HCT116 (cell line): ENCODE measurements at regions not wholly inside any gene's neighbourhood (a gene's known extent, or its start where the extent isn't known, plus 50 kb on each side); places are given as distances from the start of the nearest gene placed in this dataset.

Experiments used
- EZH2phosphoT487 ChIP-seq: fragments of 200-600 bp; IDR thresholded peaks from 2 replicates; pipeline ENCODE4 v1.6.1; 2018; ENCODE audit warnings: antibody characterized with exemption, borderline replicate concordance
- REST ChIP-seq: IDR thresholded peaks from 2 replicates; pipeline ENCODE4 v1.6.1; 2012; ENCODE audit warnings: low read depth
- YY1 ChIP-seq: IDR thresholded peaks from 2 replicates; pipeline ENCODE4 v1.6.1; 2011; ENCODE audit warnings: low read length, low read depth, moderate library complexity, mild to moderate bottlenecking; ENCODE audit not compliant: insufficient replicate concordance; ENCODE audit errors: extremely low read depth

- TF ChIP-seq YY1 (no peak), EZH2phosphoT487 (no peak), REST (no peak)
These were observed 126.6 kb upstream of the IZUMO3 start for GRCh38 chr9:24672336-24672735.
